ENCODE measurements at regions not wholly inside any gene's neighbourhood (a gene's known extent, or its start where the extent isn't known, plus 50 kb on each side); places are given as distances from the start of the nearest gene placed in this dataset.

DNA sequence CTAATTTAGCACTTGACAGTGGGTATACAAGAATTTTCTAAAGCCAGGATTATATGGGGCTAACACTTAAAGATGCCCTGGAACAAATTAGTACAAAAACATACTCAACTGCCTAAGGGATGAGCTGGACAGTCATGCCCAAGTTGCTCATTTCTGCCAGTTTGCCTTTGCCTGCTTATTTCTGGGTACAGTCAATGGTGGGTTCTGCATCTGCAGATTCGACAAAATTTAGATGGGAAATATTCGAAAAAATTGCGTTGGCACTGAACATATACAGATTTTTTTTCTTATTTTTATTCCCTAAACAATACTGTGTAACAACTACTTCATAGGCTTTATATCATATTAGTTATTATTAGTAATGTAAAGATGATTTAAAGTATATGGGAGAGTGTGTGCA, 591.9 kb downstream of the EPM2A start:
- TF ChIP-seq, protein P1, sequence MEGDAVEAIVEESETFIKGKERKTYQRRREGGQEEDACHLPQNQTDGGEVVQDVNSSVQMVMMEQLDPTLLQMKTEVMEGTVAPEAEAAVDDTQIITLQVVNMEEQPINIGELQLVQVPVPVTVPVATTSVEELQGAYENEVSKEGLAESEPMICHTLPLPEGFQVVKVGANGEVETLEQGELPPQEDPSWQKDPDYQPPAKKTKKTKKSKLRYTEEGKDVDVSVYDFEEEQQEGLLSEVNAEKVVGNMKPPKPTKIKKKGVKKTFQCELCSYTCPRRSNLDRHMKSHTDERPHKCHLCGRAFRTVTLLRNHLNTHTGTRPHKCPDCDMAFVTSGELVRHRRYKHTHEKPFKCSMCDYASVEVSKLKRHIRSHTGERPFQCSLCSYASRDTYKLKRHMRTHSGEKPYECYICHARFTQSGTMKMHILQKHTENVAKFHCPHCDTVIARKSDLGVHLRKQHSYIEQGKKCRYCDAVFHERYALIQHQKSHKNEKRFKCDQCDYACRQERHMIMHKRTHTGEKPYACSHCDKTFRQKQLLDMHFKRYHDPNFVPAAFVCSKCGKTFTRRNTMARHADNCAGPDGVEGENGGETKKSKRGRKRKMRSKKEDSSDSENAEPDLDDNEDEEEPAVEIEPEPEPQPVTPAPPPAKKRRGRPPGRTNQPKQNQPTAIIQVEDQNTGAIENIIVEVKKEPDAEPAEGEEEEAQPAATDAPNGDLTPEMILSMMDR (IDR thresholded peaks at IDR 0.05), result no peak
- TF ChIP-seq POLR2A (IDR thresholded peaks at IDR 0.05), result no peak

Measured in Peyer's patch (tissue), 4 donors.